B cell (primary cell): ENCODE measurements at regions not wholly inside any gene's neighbourhood (a gene's known extent, or its start where the extent isn't known, plus 50 kb on each side); places are given as distances from the start of the nearest gene placed in this dataset.

Experiments used
- ATAC-seq: fragments of 200-7000 bp; cut with Tn5 transposase; one replicate; pipeline ENCODE4 v1.10.0; 2021; ENCODE audit warnings: low read depth, mild to moderate bottlenecking, moderate number of reproducible peaks, moderate library complexity
- CTCF ChIA-PET: fragments of 350-600 bp; sonication (Branson Sonifier 250); formaldehyde crosslinking; loops from one replicate; lab custom pipeline; 2021; ENCODE audit warnings: antibody characterized with exemption, inconsistent platforms; lab: Charles Lee
- POLR2A ChIA-PET: fragments of 350-600 bp; sonication (Branson Sonifier 250); formaldehyde crosslinking; loops from one replicate; lab custom pipeline; 2021; ENCODE audit warnings: antibody characterized with exemption; lab: Charles Lee
- DNase-seq: peaks from one replicate; pipeline ENCODE4 v3.0.0; 2013
- H2AFZ ChIP-seq: 2 replicates; pipeline ENCODE4 v1.6.1; 2012; ENCODE audit warnings: mild to moderate bottlenecking, low read depth, low read length; ENCODE audit not compliant: insufficient read depth, poor library complexity, severe bottlenecking
- H3K27ac ChIP-seq, 2 donors: 1 replicate in 1 of 2; 2 replicates in 1 of 2; pipeline ENCODE4 v1.5.1; 2012 to 2013; ENCODE audit warnings: low read length in 2 of 2, mild to moderate bottlenecking in 2 of 2, moderate library complexity in 1 of 2
- H3K27me3 ChIP-seq, 4 experiments: fragments of 200-600 bp in 1 of 4; sonication (generic) in 1 of 4; replicated peaks in 1 of 4; 1 replicate in 2 of 4; 2 replicates in 2 of 4; pipeline versions ENCODE4 v1.6.1 to v1.7.0; 2013 to 2016; ENCODE audit warnings: low read length in 3 of 4, mild to moderate bottlenecking in 2 of 4, mixed read lengths in 1 of 4, moderate library complexity in 1 of 4; ENCODE audit not compliant: insufficient read depth in 4 of 4, control insufficient read depth in 3 of 4; ENCODE audit errors: control extremely low read depth in 1 of 4
- H3K36me3 ChIP-seq, 2 experiments: replicated peaks in 1 of 2; 1 replicate in 1 of 2; 2 replicates in 1 of 2; pipeline versions ENCODE4 v1.6.1 to v1.7.1; 2013; ENCODE audit warnings: low read length in 1 of 2; ENCODE audit not compliant: insufficient read depth in 2 of 2, control insufficient read depth in 1 of 2; ENCODE audit errors: control extremely low read depth in 1 of 2, extremely low read depth in 1 of 2
- H3K4me1 ChIP-seq, 2 donors: fragments of 200-600 bp in 1 of 2; sonication (generic) in 1 of 2; 1 replicate in 1 of 2; 2 replicates in 1 of 2; pipeline versions ENCODE4 v1.5.1 to v1.6.1; 2013 to 2017; ENCODE audit warnings: low read length in 2 of 2; ENCODE audit not compliant: control insufficient read depth in 2 of 2, insufficient read depth in 2 of 2
- H3K4me2 ChIP-seq: replicated peaks from 2 replicates; pipeline ENCODE3; 2012; ENCODE audit warnings: mild to moderate bottlenecking, low read depth, low read length; ENCODE audit not compliant: poor library complexity, severe bottlenecking
- H3K4me3 ChIP-seq, 5 experiments: fragments of 200-600 bp in 1 of 5; sonication (generic) in 1 of 5; 1 replicate in 3 of 5; 2 replicates in 2 of 5; pipeline versions ENCODE4 v1.5.1 to v1.7.0; 2011 to 2016; ENCODE audit warnings: low read length in 4 of 5, mild to moderate bottlenecking in 4 of 5, low read depth in 2 of 5, control low read depth in 1 of 5, moderate library complexity in 1 of 5; ENCODE audit not compliant: insufficient read depth in 1 of 5; ENCODE audit errors: control extremely low read depth in 1 of 5, extremely low read depth in 1 of 5
- H3K79me2 ChIP-seq: fragments of 200-600 bp; sonication (generic); one replicate; pipeline ENCODE4 v1.6.0; 2016; ENCODE audit warnings: low read length; ENCODE audit not compliant: control insufficient read depth, insufficient read depth
- H3K9ac ChIP-seq: fragments of 200-600 bp; sonication (generic); 2 replicates; pipeline ENCODE4 v1.6.1; 2017; ENCODE audit warnings: mild to moderate bottlenecking, low read length, moderate library complexity
- H3K9me3 ChIP-seq, 3 donors: one replicate each; pipeline versions ENCODE4 v1.6.1 to v1.7.1; 2013; ENCODE audit warnings: low read length in 2 of 3; ENCODE audit not compliant: control insufficient read depth in 2 of 3, insufficient read depth in 1 of 3; ENCODE audit errors: control extremely low read depth in 1 of 3
- H4K20me1 ChIP-seq: 2 replicates; pipeline ENCODE4 v1.6.0; 2012; ENCODE audit warnings: mild to moderate bottlenecking, low read length; ENCODE audit not compliant: insufficient read depth, control insufficient read depth, poor library complexity, severe bottlenecking
- H3K27ac Mint-ChIP-seq: one replicate; pipeline ENCODE4 v1.8.0; 2021; ENCODE audit warnings: mixed read lengths
- H3K27me3 Mint-ChIP-seq: one replicate; pipeline ENCODE4 v1.8.0; 2021; ENCODE audit warnings: mixed read lengths
- H3K4me1 Mint-ChIP-seq: one replicate; pipeline ENCODE4 v1.8.0; 2021; ENCODE audit warnings: mixed read lengths
- H3K4me3 Mint-ChIP-seq: one replicate; pipeline ENCODE4 v1.8.0; 2021; ENCODE audit warnings: mixed read lengths
- H3K9me3 Mint-ChIP-seq: one replicate; pipeline ENCODE4 v1.8.0; 2022; ENCODE audit warnings: mixed read lengths; ENCODE audit not compliant: insufficient read depth
- EZH2 ChIP-seq: IDR thresholded peaks from 2 replicates; pipeline ENCODE4 v1.6.1; 2012; ENCODE audit warnings: borderline replicate concordance, low read depth, mild to moderate bottlenecking, moderate library complexity, low read length; ENCODE audit not compliant: insufficient read depth, poor library complexity, severe bottlenecking
- WGBS: methylation state at CpG from one replicate; pipeline ENCODE4 v1.1.5; 2013; ENCODE audit warnings: missing lambda C conversion rate; ENCODE audit not compliant: insufficient coverage; 5-methylcytosine and 5-hydroxymethylcytosine counted together
- intact Hi-C: fragments of 100-400 bp; cut with micrococcal nuclease; formaldehyde crosslinking; loops from one replicate; pipeline ENCODE4 v1.10.0; 2022
- TF ChIP-seq, protein P1 (sequence below): fragments of 200-600 bp; IDR thresholded peaks from one replicate; pipeline ENCODE4 v1.8.0; 2022; ENCODE audit warnings: antibody characterized with exemption, mild to moderate bottlenecking

DNA sequence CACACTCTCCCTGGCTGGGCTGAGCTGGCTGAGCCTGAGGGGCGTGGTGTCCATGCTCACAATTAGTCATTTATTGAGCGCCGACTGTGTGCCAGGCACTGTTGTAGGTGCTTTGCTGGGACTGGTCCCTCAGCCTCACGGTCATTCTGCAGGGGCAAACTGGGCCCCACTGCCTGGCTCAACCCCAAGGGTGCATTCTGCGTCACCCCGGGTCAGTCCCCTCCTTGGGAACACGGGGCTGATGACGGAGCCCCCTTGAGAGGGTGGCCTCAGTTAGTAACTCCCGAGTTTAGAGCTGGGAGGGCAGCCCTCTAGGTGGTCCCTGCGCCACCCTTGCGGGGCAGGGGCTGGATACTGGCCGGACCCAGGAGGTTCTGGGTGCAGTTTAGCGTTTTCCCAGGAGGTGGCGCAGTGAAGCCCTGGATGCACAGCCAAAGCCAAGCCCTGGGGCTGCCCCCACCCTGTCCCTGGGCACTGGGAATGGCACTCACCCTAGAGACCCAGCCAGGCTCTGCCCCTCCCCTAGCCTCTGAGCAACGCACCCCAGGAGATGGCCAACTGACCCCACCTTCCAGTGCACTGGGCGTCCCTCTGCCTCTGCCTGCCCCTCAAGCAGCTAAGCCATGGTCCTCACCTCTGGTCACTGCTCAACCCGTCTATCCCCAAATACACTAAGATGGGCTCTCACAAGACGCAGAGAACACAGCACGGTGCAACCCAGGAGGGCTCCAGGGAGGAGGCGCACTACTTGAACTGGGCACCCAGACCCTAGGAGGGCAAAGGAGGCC, 243.2 kb upstream of the GSE1 start:
- peak; percentile 57 for DNase-seq
- peaks cover 12% of the 10 kb centered on the region for H3K27me3 Mint-ChIP-seq
- no peak overlapping the region for H3K4me3 ChIP-seq
- no peak overlapping the region for H2AFZ ChIP-seq
- no peaks in the 10 kb centered on the region for H3K4me1 Mint-ChIP-seq
- CTCF ChIA-PET, result interaction anchor here (1.6 kb wide), 2 partner anchors 10 to 240 kb away, joined by 4 to 7 read pairs; no protein-coding TSS in a partner anchor
- H3K4me3 Mint-ChIP-seq, result no peak overlapping the region
- TF ChIP-seq, protein P1, sequence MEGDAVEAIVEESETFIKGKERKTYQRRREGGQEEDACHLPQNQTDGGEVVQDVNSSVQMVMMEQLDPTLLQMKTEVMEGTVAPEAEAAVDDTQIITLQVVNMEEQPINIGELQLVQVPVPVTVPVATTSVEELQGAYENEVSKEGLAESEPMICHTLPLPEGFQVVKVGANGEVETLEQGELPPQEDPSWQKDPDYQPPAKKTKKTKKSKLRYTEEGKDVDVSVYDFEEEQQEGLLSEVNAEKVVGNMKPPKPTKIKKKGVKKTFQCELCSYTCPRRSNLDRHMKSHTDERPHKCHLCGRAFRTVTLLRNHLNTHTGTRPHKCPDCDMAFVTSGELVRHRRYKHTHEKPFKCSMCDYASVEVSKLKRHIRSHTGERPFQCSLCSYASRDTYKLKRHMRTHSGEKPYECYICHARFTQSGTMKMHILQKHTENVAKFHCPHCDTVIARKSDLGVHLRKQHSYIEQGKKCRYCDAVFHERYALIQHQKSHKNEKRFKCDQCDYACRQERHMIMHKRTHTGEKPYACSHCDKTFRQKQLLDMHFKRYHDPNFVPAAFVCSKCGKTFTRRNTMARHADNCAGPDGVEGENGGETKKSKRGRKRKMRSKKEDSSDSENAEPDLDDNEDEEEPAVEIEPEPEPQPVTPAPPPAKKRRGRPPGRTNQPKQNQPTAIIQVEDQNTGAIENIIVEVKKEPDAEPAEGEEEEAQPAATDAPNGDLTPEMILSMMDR, result peak; percentile 80
- TF ChIP-seq EZH2, result no peak
- H3K36me3 ChIP-seq, result no peaks in the 10 kb centered on the region
- peaks cover 0 to 13% (median 0%) of the 10 kb centered on the region in 4 experiments for H3K27me3 ChIP-seq
- no peak overlapping the region for H3K4me2 ChIP-seq
- intact Hi-C loops, result no loop called here
- H3K27ac ChIP-seq, result no peak overlapping the region
- H3K9me3 ChIP-seq, result peaks cover 0 to 2% (median 0%) of the 10 kb centered on the region in 3 donors
- no peaks in the 10 kb centered on the region for H4K20me1 ChIP-seq
- H3K79me2 ChIP-seq, result no peaks in the 10 kb centered on the region
- H3K4me1 ChIP-seq, result no peaks in the 10 kb centered on the region
- H3K9me3 Mint-ChIP-seq, result no peaks in the 10 kb centered on the region
- no peak overlapping the region for H3K27ac Mint-ChIP-seq
- no peak overlapping the region for H3K9ac ChIP-seq
- POLR2A ChIA-PET, result no interaction called here
- WGBS, result 54% methylated on average over 17 of the region's 20 CpGs
- ATAC-seq, result peak; percentile 60

DNA sequence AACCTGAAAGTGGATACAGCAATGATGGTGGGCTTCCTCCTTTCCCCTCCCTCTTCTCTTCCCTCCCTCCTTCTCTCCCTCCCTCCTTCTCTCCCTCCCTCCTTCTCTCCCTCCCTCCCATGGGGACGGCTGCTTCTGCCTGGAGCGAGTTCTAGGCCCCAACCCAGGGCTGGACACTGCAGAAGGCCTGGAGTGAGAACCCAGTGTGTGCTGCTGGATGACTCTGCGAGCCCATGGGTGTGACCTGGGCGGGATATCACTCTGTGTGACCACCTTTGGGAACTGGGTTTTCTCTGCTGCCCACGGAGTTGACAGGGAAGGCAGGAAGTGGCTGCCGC, 242.6 kb upstream of the GSE1 start:
- intact Hi-C loops, result no loop called here
- 61% methylated on average over 5 of the region's 6 CpGs for WGBS
- no peaks in the 10 kb centered on the region for H3K4me1 ChIP-seq
- H3K79me2 ChIP-seq, result no peaks in the 10 kb centered on the region
- H3K9ac ChIP-seq, result no peak overlapping the region
- no peaks in the 10 kb centered on the region for H3K36me3 ChIP-seq
- H3K4me3 ChIP-seq, result no peak overlapping the region
- TF ChIP-seq EZH2, result no peak
- TF ChIP-seq, protein P1, result no peak
- no peaks in the 10 kb centered on the region for H4K20me1 ChIP-seq
- H2AFZ ChIP-seq, result no peak overlapping the region
- no peaks in the 10 kb centered on the region for H3K9me3 Mint-ChIP-seq
- H3K4me2 ChIP-seq, result no peak overlapping the region
- DNase-seq (no peak), ATAC-seq (no peak)
- CTCF ChIA-PET, result interaction anchor here (1.6 kb wide), 1 partner anchor 239 kb away, joined by 7 read pairs; no protein-coding TSS in a partner anchor
- H3K4me1 Mint-ChIP-seq, result no peaks in the 10 kb centered on the region
- H3K27ac Mint-ChIP-seq, result no peak overlapping the region
- H3K9me3 ChIP-seq, result no peaks in the 10 kb centered on the region
- peaks cover 0 to 13% (median 0%) of the 10 kb centered on the region in 4 experiments for H3K27me3 ChIP-seq
- no peak overlapping the region for H3K4me3 Mint-ChIP-seq
- POLR2A ChIA-PET, result no interaction called here
- H3K27me3 Mint-ChIP-seq, result peaks cover 12% of the 10 kb centered on the region
- no peak overlapping the region for H3K27ac ChIP-seq
